ENCODE measurements at regions not wholly inside any gene's neighbourhood (a gene's known extent, or its start where the extent isn't known, plus 50 kb on each side); places are given as distances from the start of the nearest gene placed in this dataset.

- no peaks in the 10 kb centered on the region for H3K36me3 ChIP-seq
- no peak overlapping the region for H3K27ac ChIP-seq
- H3K9me3 ChIP-seq (ENCODE audit: severe bottlenecking) = no peaks in the 10 kb centered on the region
- DNase-seq = no peak
- no peaks in the 10 kb centered on the region for H3K27me3 ChIP-seq (ENCODE audit: insufficient read depth, low read depth, severe bottlenecking)
- H3K4me3 ChIP-seq (ENCODE audit: low read depth, low read length) = no peak overlapping the region
- no peak for TF ChIP-seq CTCF (IDR thresholded peaks at IDR 0.05; ENCODE audit: low read depth, low read length)
Measured at GRCh38 chr5:120096413-120096812, 367.7 kb upstream of the PRR16 start.

DNA sequence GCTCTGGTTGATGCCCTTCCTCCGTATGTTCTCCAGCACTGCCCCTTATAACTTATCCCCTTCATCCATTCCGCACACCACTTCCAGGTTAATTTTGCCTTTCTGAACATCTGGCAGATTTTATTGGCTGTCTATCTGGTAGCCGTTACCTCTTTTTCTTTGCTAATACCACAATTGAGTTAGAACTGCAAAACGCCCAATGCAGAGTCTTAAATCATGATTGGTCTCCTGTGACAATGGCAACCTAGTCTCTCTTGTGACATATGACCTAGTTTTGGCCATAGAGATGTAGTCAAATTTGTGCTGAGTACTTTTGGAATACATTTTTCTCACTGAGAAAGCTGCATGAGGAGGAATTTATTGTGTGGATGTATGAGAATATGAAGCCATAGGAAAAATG is 365.7 kb upstream of the PRR16 start:
- no peak for DNase-seq
- H3K27me3 ChIP-seq (ENCODE audit: insufficient read depth, low read depth, severe bottlenecking) = no peaks in the 10 kb centered on the region
- H3K9me3 ChIP-seq (ENCODE audit: severe bottlenecking) = no peaks in the 10 kb centered on the region
- H3K36me3 ChIP-seq = no peaks in the 10 kb centered on the region
- no peak for TF ChIP-seq CTCF (IDR thresholded peaks at IDR 0.05; ENCODE audit: low read depth, low read length)
- no peak overlapping the region for H3K27ac ChIP-seq
- no peak overlapping the region for H3K4me3 ChIP-seq (ENCODE audit: low read depth, low read length)

DNA sequence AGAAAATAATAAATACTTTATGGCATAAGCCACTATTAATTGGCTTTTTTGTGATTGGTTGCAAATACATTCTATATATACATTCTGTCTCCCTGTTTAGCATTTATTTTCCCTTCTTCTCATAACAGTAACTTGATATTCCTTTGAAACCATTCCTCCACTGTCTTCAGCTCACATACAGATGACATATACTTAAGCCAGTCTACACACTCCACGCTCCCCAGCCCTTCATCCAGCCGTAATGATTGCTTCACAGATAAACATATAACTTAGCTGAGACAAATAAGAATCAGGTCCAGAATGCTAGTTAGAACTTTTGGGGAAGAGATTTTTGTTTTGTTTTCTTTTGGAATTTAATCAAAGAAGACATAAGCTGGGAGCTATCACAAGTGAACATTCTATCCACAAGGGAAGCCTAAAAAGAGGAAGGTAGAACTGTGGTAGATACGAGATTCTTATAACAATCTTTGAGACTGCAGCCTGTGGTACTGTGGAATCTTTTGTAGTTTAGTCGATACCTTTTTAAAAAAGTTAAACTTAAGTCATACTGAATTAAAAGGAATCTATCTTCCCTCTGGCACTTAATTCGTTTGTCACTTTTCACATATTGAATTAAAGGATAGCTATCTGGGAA is 365.1 kb upstream of the PRR16 start:
- no peak overlapping the region for H3K4me3 ChIP-seq (ENCODE audit: low read depth, low read length)
- DNase-seq = no peak
- H3K36me3 ChIP-seq = no peaks in the 10 kb centered on the region
- H3K27me3 ChIP-seq (ENCODE audit: insufficient read depth, low read depth, severe bottlenecking) = no peaks in the 10 kb centered on the region
- H3K9me3 ChIP-seq (ENCODE audit: severe bottlenecking) = no peaks in the 10 kb centered on the region
- no peak for TF ChIP-seq CTCF (IDR thresholded peaks at IDR 0.05; ENCODE audit: low read depth, low read length)
- H3K27ac ChIP-seq = no peak overlapping the region

GRCh38 chr5:120101771-120102170 is 362.3 kb upstream of the PRR16 start:
- Histone ChIP-seq H3K27me3 (ENCODE audit: insufficient read depth, low read depth, severe bottlenecking) (no peaks in the 10 kb centered on the region), H3K27ac (no peak overlapping the region), H3K36me3 (no peaks in the 10 kb centered on the region), H3K9me3 (ENCODE audit: severe bottlenecking) (no peaks in the 10 kb centered on the region), H3K4me3 (ENCODE audit: low read depth, low read length) (no peak overlapping the region)
- no peak for DNase-seq
- TF ChIP-seq CTCF (IDR thresholded peaks at IDR 0.05; ENCODE audit: low read depth, low read length) = no peak

GRCh38 chr5:120103495-120103894 is 360.6 kb upstream of the PRR16 start:
- H3K27ac ChIP-seq = no peak overlapping the region
- H3K27me3 ChIP-seq (ENCODE audit: insufficient read depth, low read depth, severe bottlenecking) = no peaks in the 10 kb centered on the region
- DNase-seq = no peak
- no peaks in the 10 kb centered on the region for H3K9me3 ChIP-seq (ENCODE audit: severe bottlenecking)
- H3K36me3 ChIP-seq = no peaks in the 10 kb centered on the region
- H3K4me3 ChIP-seq (ENCODE audit: low read depth, low read length) = no peak overlapping the region
- TF ChIP-seq CTCF (IDR thresholded peaks at IDR 0.05; ENCODE audit: low read depth, low read length) = no peak

- no peak overlapping the region for H3K4me3 ChIP-seq (ENCODE audit: low read depth, low read length)
- TF ChIP-seq CTCF (IDR thresholded peaks at IDR 0.05; ENCODE audit: low read depth, low read length) = no peak
- H3K36me3 ChIP-seq = no peaks in the 10 kb centered on the region
- H3K9me3 ChIP-seq (ENCODE audit: severe bottlenecking) = no peaks in the 10 kb centered on the region
- H3K27ac ChIP-seq = no peak overlapping the region
- no peak for DNase-seq
- H3K27me3 ChIP-seq (ENCODE audit: insufficient read depth, low read depth, severe bottlenecking) = no peaks in the 10 kb centered on the region
Measured at GRCh38 chr5:120106912-120107525, 357.1 kb upstream of the PRR16 start.

All from WERI-Rb-1 (cell line).